A549 (cell line): ENCODE measurements at regions not wholly inside any gene's neighbourhood (a gene's known extent, or its start where the extent isn't known, plus 50 kb on each side); places are given as distances from the start of the nearest gene placed in this dataset.

Source experiments
- CEBPB ChIP-seq, 2 experiments: fragments of >200 bp in 1 of 2; sonication (Bioruptor Twin) in 1 of 2; formaldehyde crosslinking in 1 of 2; IDR thresholded peaks; 2 replicates each; pipeline ENCODE4 v1.6.1; 2012 to 2016
- CTCF ChIP-seq: fragments of >200 bp; sonication (Bioruptor Twin); formaldehyde crosslinking; IDR thresholded peaks from 3 replicates; pipeline ENCODE4 v1.5.1; 2016
- EHMT2 ChIP-seq: fragments of 200-600 bp; sonication (generic); IDR thresholded peaks from 2 replicates; pipeline ENCODE4 v1.6.1; 2016; ENCODE audit warnings: antibody characterized with exemption, low read depth, mild to moderate bottlenecking, moderate library complexity
- EP300 ChIP-seq, 2 experiments: fragments of >200 bp; sonication (Bioruptor Twin); formaldehyde crosslinking; IDR thresholded peaks; 2 replicates in 1 of 2; 3 replicates in 1 of 2; pipeline ENCODE4 v1.6.1; 2016 to 2017
- MAFK ChIP-seq: fragments of 450-650 bp; IDR thresholded peaks from 2 replicates; pipeline ENCODE4 v1.6.1; 2014; ENCODE audit not compliant: partially characterized antibody
- RNF2 ChIP-seq: fragments of 200-600 bp; sonication (generic); IDR thresholded peaks from 2 replicates; pipeline ENCODE4 v1.6.1; 2016; ENCODE audit warnings: low read depth, mild to moderate bottlenecking, antibody characterized with exemption, moderate library complexity, borderline replicate concordance
- TP53 ChIP-seq: fragments of 250-450 bp; sonication (Bioruptor Pico); IDR thresholded peaks from 2 replicates; pipeline ENCODE4 v1.5.0; 2021; ENCODE audit warnings: mild to moderate bottlenecking, moderate library complexity

- TF ChIP-seq EHMT2 (no peak), RNF2 (no peak), MAFK (no peak), CTCF (no peak), EP300 (IDR thresholded peaks at IDR 0.05) (no peak), CEBPB (IDR thresholded peaks at IDR 0.05) (no peak), TP53 (no peak)
These were observed 456.5 kb downstream of the FBXO15 start for GRCh38 chr18:73691118-73691517.
